Erythroblast (primary cell): ENCODE measurements at regions not wholly inside any gene's neighbourhood (a gene's known extent, or its start where the extent isn't known, plus 50 kb on each side); places are given as distances from the start of the nearest gene placed in this dataset.

Source experiments
- GATA1 ChIP-seq: IDR thresholded peaks from 2 replicates; pipeline ENCODE4 v1.6.1; 2011; ENCODE audit warnings: low read depth, mild to moderate bottlenecking, control low read depth, low read length, moderate library complexity
- POLR2A ChIP-seq: IDR thresholded peaks from 2 replicates; pipeline ENCODE4 v1.6.1; 2011; ENCODE audit warnings: mild to moderate bottlenecking, low read length

GRCh38 chr6:119426619-119427018, 77.1 kb upstream of the MAN1A1 start:
- TF ChIP-seq POLR2A = no peak
- no peak for TF ChIP-seq GATA1
